Upper lobe of right lung (tissue), 1 donor: ENCODE measurements at regions not wholly inside any gene's neighbourhood (a gene's known extent, or its start where the extent isn't known, plus 50 kb on each side); places are given as distances from the start of the nearest gene placed in this dataset.
"Not testable (repeated sequence)": the region's sequence is repeated elsewhere in the genome, so short reads cannot be mapped to it uniquely, and the experiment has no call there.

Source experiments
- ATAC-seq: fragments of 200-7000 bp; cut with Tn5 transposase; one replicate; pipeline ENCODE4 v1.9.1; 2020; ENCODE audit warnings: mild to moderate bottlenecking, moderate library complexity
- DNase-seq: peaks from one replicate; pipeline ENCODE4 v3.0.0-alpha.2; 2020
- H3K27ac ChIP-seq: fragments of 200-600 bp; one replicate; pipeline ENCODE4 v1.8.0; 2022
- H3K27me3 ChIP-seq: fragments of 200-600 bp; one replicate; pipeline ENCODE4 v1.8.0; 2022; ENCODE audit warnings: mild to moderate bottlenecking
- H3K36me3 ChIP-seq: fragments of 200-600 bp; one replicate; pipeline ENCODE4 v1.8.0; 2022
- H3K4me1 ChIP-seq: fragments of 200-600 bp; one replicate; pipeline ENCODE4 v1.8.0; 2022
- H3K4me3 ChIP-seq: fragments of 200-600 bp; one replicate; pipeline ENCODE4 v1.8.0; 2022; ENCODE audit warnings: mild to moderate bottlenecking
- H3K9me3 ChIP-seq: fragments of 200-600 bp; one replicate; pipeline ENCODE4 v1.8.0; 2022
- CTCF ChIP-seq: fragments of 200-600 bp; IDR thresholded peaks from one replicate; pipeline ENCODE4 v1.8.0; 2022; ENCODE audit warnings: antibody characterized with exemption
- intact Hi-C: fragments of 100-400 bp; cut with DNase I; formaldehyde crosslinking; loops from one replicate; pipeline ENCODE4 v1.11.0; 2022
- donor health status: DM: no; HTN: yes; CAD: no; lungs with severe emphysema.

- no peaks in the 10 kb centered on the region for H3K27me3 ChIP-seq
- TF ChIP-seq CTCF = no peak
- no peak for ATAC-seq
- no peak overlapping the region for H3K4me3 ChIP-seq
- no peaks in the 10 kb centered on the region for H3K36me3 ChIP-seq
- no peaks in the 10 kb centered on the region for H3K4me1 ChIP-seq
- no peaks in the 10 kb centered on the region for H3K9me3 ChIP-seq
- no peak for DNase-seq
- H3K27ac ChIP-seq = no peak overlapping the region
- intact Hi-C loops = no loop called here
These were observed 425.4 kb upstream of the CHAC2 start for GRCh38 chr2:53342248-53342647.

GRCh38 chr2:53334610-53335009 lies 433.0 kb upstream of the CHAC2 start:
- no peaks in the 10 kb centered on the region for H3K36me3 ChIP-seq
- no peak overlapping the region for H3K27ac ChIP-seq
- no peak for TF ChIP-seq CTCF
- H3K4me3 ChIP-seq = no peak overlapping the region
- DNase-seq = no peak
- intact Hi-C loops = no loop called here
- ATAC-seq = no peak
- no peaks in the 10 kb centered on the region for H3K4me1 ChIP-seq
- no peaks in the 10 kb centered on the region for H3K27me3 ChIP-seq
- no peaks in the 10 kb centered on the region for H3K9me3 ChIP-seq

- no peak for TF ChIP-seq CTCF
- Histone ChIP-seq H3K27me3 (no peaks in the 10 kb centered on the region), H3K4me3 (no peak overlapping the region), H3K27ac (no peak overlapping the region), H3K4me1 (no peaks in the 10 kb centered on the region), H3K9me3 (no peaks in the 10 kb centered on the region), H3K36me3 (no peaks in the 10 kb centered on the region)
- intact Hi-C loops = no loop called here
- DNase-seq (no peak), ATAC-seq (no peak)
These were observed 435.9 kb upstream of the CHAC2 start for GRCh38 chr2:53331667-53332066.

- intact Hi-C loops = no loop called here
- ATAC-seq = no peak
- no peaks in the 10 kb centered on the region for H3K4me1 ChIP-seq
These were observed 449.7 kb upstream of the CHAC2 start for GRCh38 chr2:53317861-53318260.

GRCh38 chr2:53315149-53315548 lies 452.5 kb upstream of the CHAC2 start:
- no peak for TF ChIP-seq CTCF
- Histone ChIP-seq H3K9me3 (no peaks in the 10 kb centered on the region), H3K27me3 (no peaks in the 10 kb centered on the region), H3K27ac (no peak overlapping the region), H3K4me1 (no peaks in the 10 kb centered on the region), H3K4me3 (no peak overlapping the region), H3K36me3 (no peaks in the 10 kb centered on the region)
- ATAC-seq (no peak), DNase-seq (no peak)
- intact Hi-C loops = no loop called here

More at GRCh38 chr2:53317861-53318260, 449.7 kb upstream of the CHAC2 start:
- H3K27ac ChIP-seq = no peak overlapping the region
- H3K9me3 ChIP-seq = no peaks in the 10 kb centered on the region
- no peak for DNase-seq
- TF ChIP-seq CTCF = no peak
- no peaks in the 10 kb centered on the region for H3K36me3 ChIP-seq
- H3K27me3 ChIP-seq = no peaks in the 10 kb centered on the region
- H3K4me3 ChIP-seq = no peak overlapping the region

GRCh38 chr2:53314718-53315117 lies 452.9 kb upstream of the CHAC2 start:
- Histone ChIP-seq H3K9me3 (no peaks in the 10 kb centered on the region), H3K36me3 (no peaks in the 10 kb centered on the region), H3K4me3 (no peak overlapping the region), H3K27me3 (no peaks in the 10 kb centered on the region), H3K27ac (no peak overlapping the region), H3K4me1 (no peaks in the 10 kb centered on the region)
- intact Hi-C loops = no loop called here
- DNase-seq = no peak
- ATAC-seq = no peak
- TF ChIP-seq CTCF = no peak

- H3K9me3 ChIP-seq, ATAC-seq, H3K36me3 ChIP-seq, H3K27ac ChIP-seq, H3K4me3 ChIP-seq, DNase-seq, H3K4me1 ChIP-seq, intact Hi-C loops, H3K27me3 ChIP-seq: not testable (repeated sequence)
These were observed 454.0 kb upstream of the CHAC2 start for GRCh38 chr2:53313644-53314043.
